Stimulated activated naive CD4-positive, alpha-beta T cell (primary cell): ENCODE measurements at regions not wholly inside any gene's neighbourhood (a gene's known extent, or its start where the extent isn't known, plus 50 kb on each side); places are given as distances from the start of the nearest gene placed in this dataset.
"Not testable (repeated sequence)": the region's sequence is repeated elsewhere in the genome, so short reads cannot be mapped to it uniquely, and the experiment has no call there.

ENCODE experiments used
- DNase-seq, 6 experiments: peaks; one replicate each; lab custom pipeline; 2025; lab: John Stamatoyannopoulos, UW

DNA sequence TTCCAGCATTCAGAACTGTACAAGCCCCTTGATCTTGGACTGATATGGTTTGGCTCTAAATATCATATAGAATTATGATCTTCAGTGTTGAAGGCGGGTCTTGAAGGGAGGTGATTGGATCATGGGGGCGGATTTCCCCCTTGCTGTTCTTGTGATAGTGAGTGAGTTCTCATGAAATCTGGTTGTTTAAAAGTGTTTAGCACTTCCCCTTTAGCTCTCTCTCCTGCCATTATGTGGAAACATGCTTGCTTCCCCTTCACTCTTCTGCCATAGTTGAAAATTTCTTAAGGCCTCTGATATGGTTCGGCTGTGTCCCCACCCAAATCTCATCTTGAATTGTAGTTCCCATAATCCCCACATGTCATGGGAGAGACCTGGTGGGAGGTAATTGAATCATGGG, 305.3 kb upstream of the CYRIA start:
- DNase-seq, result not testable (repeated sequence)

DNA sequence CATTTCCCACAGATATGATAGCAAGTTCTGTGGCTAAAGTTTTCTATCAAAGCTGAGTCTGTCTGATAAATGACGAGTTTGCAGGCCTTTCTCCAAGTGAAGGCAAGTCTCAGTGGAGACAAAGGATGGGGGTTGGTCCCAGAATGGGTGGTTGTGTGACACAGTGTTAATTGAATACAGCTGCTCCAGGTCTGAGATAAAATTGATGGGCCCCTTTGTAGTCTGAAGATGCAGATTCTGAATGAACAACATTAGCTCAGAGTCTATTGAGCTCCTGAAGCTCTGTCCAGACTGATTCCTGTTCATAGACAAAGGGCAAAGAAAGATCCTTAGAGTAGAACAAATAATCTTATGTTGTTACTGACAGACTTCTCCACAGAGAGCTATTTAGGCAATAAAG, 296.9 kb upstream of the CYRIA start:
- no peak for DNase-seq

DNA sequence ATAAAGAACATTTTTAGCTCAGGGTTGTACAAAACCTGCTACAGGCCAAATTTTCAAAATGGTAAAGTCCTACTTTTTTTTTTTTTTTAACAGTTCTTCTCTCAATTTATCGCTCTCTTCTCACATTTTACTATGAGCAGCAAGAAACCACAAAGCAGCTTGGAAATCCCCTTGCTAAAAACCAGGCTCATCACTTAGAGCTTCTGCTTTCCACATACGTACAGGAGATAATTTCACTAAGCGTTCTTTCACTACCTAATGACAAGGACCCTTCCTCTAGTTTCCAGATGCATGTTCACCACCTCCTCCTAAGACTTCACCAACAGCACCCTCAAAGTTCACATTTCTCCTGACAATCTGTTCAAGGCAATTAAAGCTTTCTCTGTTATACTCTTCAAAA, 294.9 kb upstream of the CYRIA start:
- DNase-seq, result no peak

DNA sequence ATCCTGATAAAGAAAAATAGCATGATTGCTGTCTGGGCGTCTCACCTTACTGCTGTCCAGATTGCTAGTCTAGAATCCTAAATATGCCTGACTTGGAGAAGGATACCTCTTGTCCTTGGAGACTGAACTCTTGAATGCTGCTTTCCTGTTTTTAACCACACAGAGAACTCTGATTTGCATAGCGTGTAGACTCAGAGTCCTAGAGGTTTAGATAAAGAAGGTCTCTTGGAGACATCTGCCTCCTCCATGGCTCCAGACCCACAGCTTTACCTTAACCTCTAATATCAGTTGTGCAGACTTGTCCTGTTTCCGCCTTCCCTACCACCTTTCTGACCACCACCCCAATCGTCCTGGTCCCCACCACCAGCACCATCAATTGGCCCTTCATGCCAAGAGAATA, 292.6 kb upstream of the CYRIA start:
- no peak for DNase-seq

DNA sequence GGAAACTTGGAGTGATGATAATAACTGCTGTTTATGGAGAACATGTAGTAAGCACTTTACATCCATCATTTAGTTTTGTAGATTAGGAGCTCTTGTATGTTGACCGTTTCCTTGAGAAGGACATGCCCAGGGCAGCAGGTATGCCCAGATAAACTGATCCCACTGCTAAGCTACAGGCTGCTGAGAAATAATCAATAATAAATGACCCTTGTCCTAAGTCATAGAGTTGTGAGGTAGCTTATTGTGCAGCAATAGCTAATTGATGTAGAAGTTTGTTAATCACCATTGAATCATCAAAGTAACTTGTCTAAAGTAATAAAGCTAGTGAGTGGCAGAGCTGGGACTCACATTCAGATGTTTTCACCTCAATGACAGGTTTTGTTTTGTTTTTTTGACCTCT, 287.2 kb upstream of the CYRIA start:
- no peak for DNase-seq

DNA sequence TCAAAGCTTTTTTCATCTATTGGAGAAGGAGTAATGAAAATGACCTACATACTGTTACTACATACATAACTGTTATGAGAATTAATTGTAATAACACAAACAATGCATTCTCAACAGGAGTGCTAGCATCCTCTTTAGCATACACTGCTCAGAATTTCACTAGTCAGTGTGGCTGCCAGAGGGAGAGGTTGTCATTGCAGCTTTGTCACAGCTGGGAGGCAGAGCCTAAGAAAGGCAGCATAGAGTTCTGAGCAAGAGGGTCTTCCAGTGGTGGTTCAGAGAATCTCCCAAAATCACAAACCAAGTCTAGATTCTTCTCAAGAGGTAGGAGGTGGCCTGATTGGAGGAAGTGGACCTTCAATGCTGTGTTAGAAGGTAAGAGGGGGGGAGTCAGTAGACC, 286.7 kb upstream of the CYRIA start:
- DNase-seq, result no peak

DNA sequence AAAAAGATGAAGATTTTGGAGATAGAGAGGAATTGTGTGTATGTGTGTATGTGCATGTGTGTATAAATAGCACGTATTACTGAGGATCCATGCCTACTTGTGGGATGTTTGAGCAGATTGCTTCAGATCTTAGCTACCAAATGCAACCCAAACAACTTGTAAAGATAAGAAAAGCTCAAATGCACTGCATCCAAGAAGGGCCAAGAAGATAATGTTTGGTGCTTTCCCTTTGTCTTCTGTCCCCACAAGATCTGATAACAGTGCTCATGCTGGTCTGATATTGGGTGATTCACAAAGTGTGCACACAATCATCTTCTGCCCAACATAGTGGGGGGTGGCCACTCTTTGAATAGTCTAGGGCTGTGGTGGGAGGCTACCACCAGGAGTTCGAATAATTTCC, 284.8 kb upstream of the CYRIA start:
- no peak for DNase-seq

DNA sequence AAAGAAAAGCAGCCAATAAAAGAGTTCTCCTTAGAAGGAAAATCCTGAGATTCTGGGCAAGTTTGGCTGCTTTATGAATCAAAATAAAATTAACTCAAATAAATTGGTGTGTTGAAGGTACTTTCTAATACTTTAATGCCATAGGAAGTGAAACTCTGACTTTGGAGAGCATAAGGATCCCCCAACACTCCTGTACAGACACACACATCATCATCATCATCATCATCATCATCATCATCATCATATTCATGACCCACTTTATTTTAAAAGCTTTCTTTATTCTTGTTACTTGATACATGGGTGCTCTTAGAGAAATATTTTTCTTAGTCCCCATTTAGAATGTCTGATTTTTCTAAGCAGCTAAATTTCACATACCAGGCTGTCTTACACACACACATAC, 283.1 kb upstream of the CYRIA start:
- no peak for DNase-seq

DNA sequence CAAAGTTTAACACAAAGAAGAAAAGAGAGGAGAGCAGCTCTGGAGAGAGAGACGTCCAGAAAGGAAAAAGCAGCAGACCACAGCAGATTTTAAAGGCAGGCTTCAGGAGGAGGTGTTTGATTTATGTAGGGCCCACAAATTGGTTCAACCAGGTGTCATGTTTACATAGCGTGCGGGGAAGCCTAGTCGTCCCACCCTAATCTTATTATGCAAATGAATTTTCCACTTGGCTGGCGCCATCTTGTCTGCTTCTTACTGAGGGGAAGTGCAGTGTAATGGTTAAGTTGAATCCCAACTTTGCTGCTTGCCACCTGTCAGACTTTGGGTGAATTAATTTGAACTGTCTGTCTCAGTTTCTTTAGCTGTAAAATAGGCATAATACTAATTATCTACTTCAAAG, 282.4 kb upstream of the CYRIA start:
- no peak for DNase-seq

DNA sequence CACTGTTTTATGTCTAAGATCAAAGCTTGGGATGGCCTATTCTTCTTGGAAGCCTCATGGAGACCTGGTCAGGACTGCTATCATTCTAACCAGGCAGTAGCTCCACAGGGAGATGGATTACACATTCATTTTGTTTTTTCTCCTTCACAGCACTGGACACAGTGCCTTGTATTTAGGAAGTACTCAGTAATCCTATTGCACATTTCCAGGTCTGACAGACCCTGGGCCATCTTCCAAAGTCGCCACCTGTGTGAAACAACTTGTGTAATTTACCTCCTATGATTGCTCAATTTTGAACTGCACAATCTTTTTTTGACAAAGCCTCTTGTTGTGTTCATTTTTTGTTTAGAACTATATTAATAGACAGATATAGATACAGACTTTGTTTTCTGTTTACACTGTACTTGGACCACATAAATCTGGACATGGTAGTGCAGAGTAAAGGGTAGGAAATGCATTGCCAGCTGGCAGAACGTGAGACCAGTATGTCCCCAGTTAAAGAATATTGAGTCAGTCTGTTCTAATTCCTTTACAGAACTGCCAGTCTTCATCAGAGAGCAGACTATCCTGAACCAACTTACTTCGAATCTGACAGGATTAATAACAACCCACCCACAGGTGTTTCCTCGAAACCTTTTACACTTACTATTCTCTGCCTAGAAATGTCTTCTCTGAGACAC, 277.8 kb upstream of the CYRIA start:
- no peak for DNase-seq

DNA sequence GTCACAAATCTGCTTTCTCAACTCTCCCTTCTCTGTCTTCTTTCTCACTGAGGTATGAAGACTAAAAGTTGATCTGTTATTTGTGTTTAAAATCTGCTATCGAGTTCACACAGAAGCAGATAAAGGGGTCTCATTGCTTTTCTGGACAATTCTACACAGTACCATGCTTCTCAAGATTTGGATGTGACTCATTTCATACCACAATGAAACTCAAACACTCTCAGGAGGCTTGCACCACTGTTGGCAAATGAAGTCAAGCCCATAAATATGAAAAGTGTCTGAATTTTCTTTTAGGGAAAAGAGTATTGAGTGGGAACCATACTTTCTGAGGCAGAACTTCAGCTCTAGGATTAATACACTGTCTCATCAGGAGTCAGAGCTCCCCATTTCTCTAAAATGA, 274.6 kb upstream of the CYRIA start:
- DNase-seq, result no peak

DNA sequence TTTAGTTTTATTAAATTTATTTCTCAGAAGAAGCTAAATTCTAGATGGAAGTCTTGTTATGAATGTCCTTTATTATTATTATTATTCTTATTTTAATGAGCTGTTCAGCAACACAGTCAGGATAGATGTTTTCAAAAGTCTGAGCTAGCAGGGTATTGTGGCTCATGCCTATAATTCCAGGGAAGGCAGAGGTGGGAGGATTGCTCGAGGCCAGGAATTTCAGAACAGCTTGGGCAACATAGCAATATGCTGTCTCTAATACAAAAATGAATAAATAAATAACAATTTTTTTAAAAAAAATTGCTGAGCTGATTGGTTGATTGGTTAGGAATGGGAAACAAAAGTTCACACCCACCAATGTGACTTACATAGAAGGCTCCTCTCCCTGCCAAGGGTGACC, 274.1 kb upstream of the CYRIA start:
- no peak for DNase-seq

DNA sequence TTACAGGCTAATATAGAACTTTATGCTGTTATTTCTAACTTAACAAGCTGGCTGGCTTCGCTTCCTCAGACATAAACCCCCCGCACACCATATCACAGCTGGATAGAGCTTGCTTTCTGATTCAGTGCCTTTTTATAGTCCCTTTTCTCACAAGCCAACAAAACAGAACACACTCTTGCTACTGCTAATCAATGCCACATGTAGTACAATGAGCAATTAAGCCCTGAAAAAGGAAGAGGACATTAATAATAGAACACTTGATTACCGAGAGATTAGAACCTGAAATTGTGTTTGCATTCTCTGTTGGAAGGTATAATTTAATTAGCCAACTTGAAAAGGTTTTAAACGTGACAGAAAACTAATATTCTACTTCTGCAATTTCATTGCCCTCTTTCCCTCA, 267.7 kb upstream of the CYRIA start:
- DNase-seq, result no peak

DNA sequence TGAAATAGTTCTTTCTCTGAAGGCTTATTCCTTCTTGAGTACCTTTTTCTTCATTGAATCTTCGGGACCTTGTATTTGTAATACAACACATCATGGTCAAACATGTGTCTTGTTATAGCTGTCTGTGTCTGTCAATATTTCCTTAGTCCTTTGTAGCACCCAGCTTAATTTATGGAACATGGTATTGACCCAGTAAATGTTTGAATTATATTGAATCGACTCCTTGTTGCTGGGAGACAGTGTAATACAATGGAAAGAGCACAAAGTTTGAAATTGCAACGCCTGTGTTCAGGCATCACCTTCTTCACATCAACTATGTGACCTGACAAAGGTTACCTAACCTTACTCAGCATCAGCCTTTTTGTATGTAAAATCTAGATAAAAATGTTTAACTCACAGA, 267.2 kb upstream of the CYRIA start:
- no peak for DNase-seq

DNA sequence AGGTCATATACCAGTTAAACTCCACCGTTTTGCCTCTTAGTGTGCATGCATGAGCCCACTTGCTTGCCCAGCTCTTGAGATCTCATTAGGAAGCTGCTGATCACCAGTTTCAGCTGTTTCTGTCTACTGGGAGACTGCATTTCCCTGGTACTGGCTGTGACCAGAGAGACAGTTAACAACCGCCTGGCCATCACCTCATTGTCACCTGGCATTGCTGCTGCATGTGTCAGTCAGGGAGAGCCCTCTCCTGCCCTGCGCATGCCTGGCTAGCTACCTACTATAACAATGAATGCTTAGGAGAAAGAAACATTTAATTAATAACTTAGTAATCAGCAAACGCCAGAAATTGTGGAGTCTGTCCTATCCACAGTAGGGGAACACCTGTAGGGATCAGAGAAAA, 265.8 kb upstream of the CYRIA start:
- no peak for DNase-seq

DNA sequence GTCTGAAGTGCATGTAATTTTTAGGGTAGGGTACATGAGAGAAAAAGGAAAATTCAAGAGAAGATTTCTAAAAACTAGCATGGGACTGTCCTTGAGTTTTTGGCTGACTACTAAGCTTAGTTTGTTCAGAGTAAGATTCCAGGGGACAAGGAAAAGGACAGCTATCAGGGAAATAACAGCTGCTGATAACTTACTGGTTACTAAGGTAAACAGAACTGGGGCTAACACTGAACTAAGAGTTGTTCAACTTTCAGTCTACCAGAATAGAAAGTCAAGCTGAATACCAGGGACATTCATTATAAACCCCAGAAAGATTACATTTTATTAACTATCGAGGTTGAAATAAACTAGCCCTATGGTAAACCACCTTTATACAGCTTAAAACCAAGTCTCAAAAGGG, 261.8 kb upstream of the CYRIA start:
- no peak for DNase-seq

DNA sequence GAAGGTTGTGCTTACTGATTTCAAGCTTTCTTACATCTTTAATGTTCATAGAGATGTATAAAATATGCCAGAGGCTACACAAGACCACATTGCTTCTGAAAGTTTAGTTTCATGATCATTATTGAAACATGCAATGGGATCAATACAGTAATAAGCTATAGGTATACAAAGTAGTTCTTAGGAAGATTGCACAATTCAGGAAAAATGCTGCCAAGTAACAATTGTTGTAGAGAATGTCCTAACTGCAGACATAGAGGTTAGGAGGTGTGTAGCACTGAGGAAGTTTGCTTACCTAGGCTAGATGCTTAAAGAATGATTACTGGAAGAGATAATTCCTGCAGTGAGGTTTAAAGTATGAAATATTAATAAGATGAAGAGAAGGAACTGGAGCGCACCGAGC, 259.5 kb upstream of the CYRIA start:
- no peak for DNase-seq

DNA sequence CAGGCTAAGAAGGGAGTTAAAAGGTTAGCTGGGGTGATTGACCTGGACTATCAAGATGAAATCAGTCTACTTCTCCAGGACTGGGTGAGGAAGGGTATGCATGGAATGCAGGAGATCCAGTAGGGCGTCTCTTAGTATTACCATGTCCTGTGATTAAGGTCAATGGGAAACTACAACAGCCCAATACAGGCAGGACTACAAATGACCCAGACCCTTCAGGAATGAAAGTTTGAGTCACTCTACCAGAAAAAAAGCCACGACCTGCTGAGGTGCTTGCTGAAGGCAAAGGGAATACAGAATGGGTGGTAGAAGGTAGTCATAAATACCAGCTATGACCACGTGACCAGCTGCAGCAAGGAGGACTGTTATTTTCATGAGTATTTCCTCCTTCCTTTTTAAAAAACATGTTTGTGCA, 249.7 kb upstream of the CYRIA start:
- DNase-seq, result not testable (repeated sequence)

DNA sequence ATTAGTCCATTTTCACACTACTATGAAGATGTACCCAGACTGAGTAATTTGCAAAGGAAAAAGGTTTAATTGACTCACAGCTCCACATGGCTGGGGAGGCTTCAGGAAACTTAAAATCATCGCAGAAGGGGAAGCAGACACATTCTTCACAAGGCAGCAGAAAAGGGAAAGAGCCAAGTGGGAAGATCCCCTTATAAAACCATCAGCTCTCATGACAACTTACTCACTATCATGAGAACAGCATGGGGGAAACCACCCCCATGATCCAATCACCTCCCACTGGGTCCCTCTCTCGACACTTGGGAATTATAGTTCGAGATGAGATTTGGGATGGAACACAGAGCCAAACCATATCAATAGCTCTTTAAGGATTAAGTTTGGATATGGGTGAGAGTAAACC, 246.1 kb upstream of the CYRIA start:
- no peak for DNase-seq

DNA sequence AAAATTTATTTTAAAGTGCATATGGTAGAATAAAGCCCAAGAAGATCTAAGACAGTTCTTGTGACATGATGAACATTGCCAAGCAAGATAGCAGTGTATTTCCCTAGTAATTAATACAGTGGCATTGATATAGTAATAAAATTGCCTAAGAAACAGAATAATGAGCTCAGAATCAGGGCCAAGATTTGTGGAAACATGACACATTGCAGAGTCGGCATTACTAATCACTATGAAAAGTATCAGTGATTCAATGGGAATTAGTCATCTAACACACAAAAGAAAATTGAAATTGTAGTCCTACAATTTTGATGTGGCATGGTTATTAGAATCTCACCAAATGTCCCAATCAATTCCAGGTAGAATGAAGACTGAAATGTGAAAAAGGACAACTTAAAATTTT, 243.0 kb upstream of the CYRIA start:
- DNase-seq, result no peak

DNA sequence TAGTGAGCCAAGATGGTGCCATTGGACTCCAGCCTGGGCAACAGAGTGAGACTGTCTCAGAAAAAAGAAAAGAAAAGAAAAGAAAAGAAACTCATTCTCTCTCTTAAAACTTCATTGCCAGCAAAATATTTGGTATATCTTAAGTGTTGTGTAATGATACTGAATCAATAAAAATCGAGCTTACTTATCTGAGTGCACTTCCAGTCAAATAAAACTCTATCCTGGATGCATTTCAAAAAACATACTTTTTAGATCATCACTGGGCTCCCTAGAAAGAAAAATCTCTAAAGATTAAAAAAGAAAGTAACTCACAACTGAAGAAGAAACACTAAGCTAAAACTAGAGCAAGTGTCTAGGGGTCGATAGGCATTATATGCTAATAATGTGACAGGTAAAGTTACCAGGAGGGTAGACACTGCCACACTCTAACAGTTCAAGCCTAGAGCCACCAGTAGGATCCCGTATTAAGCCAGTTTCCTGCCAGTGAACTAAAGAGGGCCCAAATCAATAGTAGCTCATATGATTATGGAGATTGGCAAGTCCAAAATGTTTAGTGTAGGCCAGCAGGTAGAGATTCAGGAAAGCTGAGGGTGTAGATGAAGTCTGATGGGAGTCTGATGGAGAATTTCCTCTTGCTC, 242.1 kb upstream of the CYRIA start:
- DNase-seq, result no peak

DNA sequence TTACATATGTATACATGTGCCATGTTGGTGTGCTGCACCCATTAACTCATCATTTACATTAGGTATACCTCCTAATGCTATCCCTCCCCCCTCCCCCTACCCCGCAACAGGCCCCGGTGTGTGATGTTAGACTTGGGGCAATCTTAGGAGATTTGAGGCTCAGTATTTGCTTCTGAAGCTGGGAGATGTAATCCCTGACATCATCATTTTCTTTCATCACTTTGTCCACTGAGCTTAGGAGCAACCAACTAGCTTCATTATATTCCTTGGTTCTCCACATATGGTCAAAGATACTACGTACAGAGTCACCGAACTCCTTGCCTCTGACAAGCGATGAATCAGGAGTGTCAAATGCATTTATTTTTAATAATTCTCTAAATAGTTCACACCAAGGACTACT, 239.7 kb upstream of the CYRIA start:
- not testable (repeated sequence) for DNase-seq

DNA sequence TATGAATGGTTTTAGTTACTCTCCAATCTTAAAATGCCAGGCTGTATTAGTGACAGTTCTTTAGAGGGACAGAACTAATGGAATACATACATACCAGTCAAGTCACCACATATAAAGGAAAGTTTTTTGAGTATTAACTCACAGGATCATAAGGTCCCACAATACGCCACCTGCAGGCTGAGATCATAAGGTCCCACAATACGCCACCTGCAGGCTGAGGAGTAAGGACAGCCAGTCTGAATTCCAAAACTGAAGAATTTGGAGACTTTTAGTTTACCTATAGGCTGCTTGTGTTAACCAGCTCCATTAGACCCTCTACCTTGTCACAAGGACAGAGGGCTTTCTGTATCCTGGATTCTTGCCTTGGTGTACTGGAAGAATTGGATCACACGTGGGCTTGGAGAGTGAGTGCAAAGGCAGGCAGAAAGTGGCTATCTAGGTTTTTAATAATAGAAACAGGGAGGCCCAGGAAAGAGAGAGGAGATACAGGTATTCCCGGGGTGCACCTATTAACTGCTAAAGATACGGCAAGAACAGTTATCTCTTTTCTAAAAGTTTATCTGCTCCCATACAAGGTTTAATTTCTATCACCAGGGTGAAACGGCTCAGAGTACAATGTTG, 234.9 kb upstream of the CYRIA start:
- DNase-seq, result no peak

DNA sequence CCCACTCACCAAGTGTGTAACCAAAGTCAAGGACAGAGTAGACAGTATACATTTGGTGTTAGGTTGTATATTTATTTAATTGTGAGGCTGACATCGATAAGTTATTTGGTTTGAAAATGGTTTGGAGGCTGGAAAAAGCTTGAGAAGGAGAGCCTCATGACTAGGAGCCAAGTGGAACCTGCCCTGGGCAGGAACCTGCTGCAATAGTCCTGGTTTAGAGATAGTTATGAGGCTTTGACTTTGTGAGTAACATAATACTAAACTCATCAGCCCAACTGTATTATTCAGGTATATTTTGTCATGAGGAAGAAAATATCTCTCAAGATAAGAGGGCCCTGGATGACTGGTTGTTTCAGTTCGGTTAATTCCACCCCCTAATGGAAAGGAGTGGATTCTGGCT, 234.3 kb upstream of the CYRIA start:
- DNase-seq, result no peak
